ENCODE measurements at regions not wholly inside any gene's neighbourhood (a gene's known extent, or its start where the extent isn't known, plus 50 kb on each side); places are given as distances from the start of the nearest gene placed in this dataset.
"Not testable (repeated sequence)": the region's sequence is repeated elsewhere in the genome, so short reads cannot be mapped to it uniquely, and the experiment has no call there.

- DNase-seq, result no peak
Observed at GRCh38 chr7:106750773-106751172, 89.8 kb upstream of the CCDC71L start.

- no peak for DNase-seq
Observed at GRCh38 chr7:106752367-106752766, 91.4 kb upstream of the CCDC71L start.

- DNase-seq, result not testable (repeated sequence)
Observed at GRCh38 chr7:106755024-106755423, 94.1 kb upstream of the CCDC71L start.

- DNase-seq, result no peak
Observed at GRCh38 chr7:106755641-106756040, 94.7 kb upstream of the CCDC71L start.

- no peak for DNase-seq
Observed at GRCh38 chr7:106756071-106756470, 95.1 kb upstream of the CCDC71L start.

GRCh38 chr7:106756884-106757283 is 95.9 kb upstream of the CCDC71L start:
- DNase-seq, result no peak

GRCh38 chr7:106757846-106758245 is 96.9 kb upstream of the CCDC71L start:
- DNase-seq, result no peak

- not testable (repeated sequence) for DNase-seq
Observed at GRCh38 chr7:106762845-106763244, 101.9 kb upstream of the CCDC71L start.

- DNase-seq, result no peak
Observed at GRCh38 chr7:106763717-106764116, 101.4 kb upstream of the PIK3CG start.

- no peak for DNase-seq
Observed at GRCh38 chr7:106765727-106766355, 99.2 kb upstream of the PIK3CG start.

GRCh38 chr7:106766551-106766950 is 98.5 kb upstream of the PIK3CG start:
- no peak for DNase-seq

GRCh38 chr7:106767078-106767477 is 98.0 kb upstream of the PIK3CG start:
- no peak for DNase-seq

GRCh38 chr7:106767498-106768323 is 97.4 kb upstream of the PIK3CG start:
- no peak for DNase-seq

GRCh38 chr7:106768324-106768751 is 96.7 kb upstream of the PIK3CG start:
- DNase-seq, result no peak

- no peak for DNase-seq
Observed at GRCh38 chr7:106770191-106770590, 94.9 kb upstream of the PIK3CG start.

GRCh38 chr7:106772655-106773108 is 92.4 kb upstream of the PIK3CG start:
- DNase-seq, result no peak

GRCh38 chr7:106773228-106773627 is 91.9 kb upstream of the PIK3CG start:
- no peak for DNase-seq

GRCh38 chr7:106773721-106774120 is 91.4 kb upstream of the PIK3CG start:
- no peak for DNase-seq

- no peak for DNase-seq
Observed at GRCh38 chr7:106774213-106774767, 90.8 kb upstream of the PIK3CG start.

GRCh38 chr7:106774768-106775551 is 90.1 kb upstream of the PIK3CG start:
- no peak for DNase-seq

- no peak for DNase-seq
Observed at GRCh38 chr7:106775552-106775936, 89.5 kb upstream of the PIK3CG start.

GRCh38 chr7:106775975-106776607 is 89.0 kb upstream of the PIK3CG start:
- no peak for DNase-seq
